Endodermal cell (in vitro differentiated cells): ENCODE measurements at regions not wholly inside any gene's neighbourhood (a gene's known extent, or its start where the extent isn't known, plus 50 kb on each side); places are given as distances from the start of the nearest gene placed in this dataset.

Experiments
- DNase-seq: peaks from one replicate; pipeline ENCODE4 v3.0.0-alpha.2; 2017
- H3K27ac ChIP-seq: 2 replicates; pipeline ENCODE4 v1.5.1; 2013; ENCODE audit warnings: mild to moderate bottlenecking, low read depth, low read length, moderate library complexity
- H3K27me3 ChIP-seq: 2 replicates; pipeline ENCODE4 v1.6.1; 2013; ENCODE audit warnings: mild to moderate bottlenecking, low read length, moderate library complexity; ENCODE audit not compliant: insufficient read depth, control insufficient read depth, poor library complexity, severe bottlenecking
- H3K36me3 ChIP-seq: 2 replicates; pipeline ENCODE4 v1.7.0; 2013; ENCODE audit warnings: mild to moderate bottlenecking, low read length, moderate library complexity; ENCODE audit not compliant: control insufficient read depth, insufficient read depth
- H3K4me1 ChIP-seq: one replicate; pipeline ENCODE4 v1.7.0; 2013; ENCODE audit warnings: low read length; ENCODE audit not compliant: control insufficient read depth, insufficient read depth
- H3K4me3 ChIP-seq: 2 replicates; pipeline ENCODE4 v1.5.1; 2013; ENCODE audit warnings: mild to moderate bottlenecking, low read length, moderate library complexity
- H3K9ac ChIP-seq: 2 replicates; pipeline ENCODE4 v1.6.1; 2013; ENCODE audit warnings: mild to moderate bottlenecking, low read length, moderate library complexity; ENCODE audit not compliant: poor library complexity, severe bottlenecking; ENCODE audit errors: extremely low read depth
- H3K9me3 ChIP-seq: 2 replicates; pipeline ENCODE4 v1.6.1; 2013; ENCODE audit warnings: mild to moderate bottlenecking, low read length, moderate library complexity; ENCODE audit not compliant: control insufficient read depth
- H3K27ac Mint-ChIP-seq: 2 replicates; pipeline ENCODE4 v1.8.0; 2020; ENCODE audit warnings: mixed read lengths
- H3K27me3 Mint-ChIP-seq: 2 replicates; pipeline ENCODE4 v1.8.0; 2021; ENCODE audit warnings: mild to moderate bottlenecking, mixed read lengths; ENCODE audit not compliant: insufficient read depth
- H3K36me3 Mint-ChIP-seq: 2 replicates; pipeline ENCODE4 v1.8.0; 2020; ENCODE audit warnings: low read depth, mixed read lengths
- H3K4me1 Mint-ChIP-seq: 2 replicates; pipeline ENCODE4 v1.8.0; 2020; ENCODE audit warnings: mixed read lengths
- H3K4me3 Mint-ChIP-seq: 2 replicates; pipeline ENCODE4 v1.8.0; 2020; ENCODE audit warnings: mild to moderate bottlenecking, moderate library complexity, mixed read lengths
- H3K9me3 Mint-ChIP-seq: 2 replicates; pipeline ENCODE4 v1.8.0; 2020; ENCODE audit warnings: mild to moderate bottlenecking, mixed read lengths
- CTCF ChIP-seq: fragments of 200-600 bp; sonication (generic); conservative IDR thresholded peaks from 2 replicates; pipeline ENCODE4 v1.5.0; 2021; ENCODE audit warnings: antibody characterized with exemption, mild to moderate bottlenecking
- WGBS, 2 experiments: methylation state at CpG; one replicate each; pipeline versions ENCODE4 v1.1.5 to v1.1.7; 2013; ENCODE audit warnings: missing lambda C conversion rate in 2 of 2, mixed read lengths in 1 of 2; ENCODE audit not compliant: insufficient coverage in 1 of 2, insufficient read length in 1 of 2; 5-methylcytosine and 5-hydroxymethylcytosine counted together

- Histone ChIP-seq H3K4me3 (no peak overlapping the region), H3K9ac (no peak overlapping the region), H3K36me3 (no peaks in the 10 kb centered on the region), H3K27me3 (no peaks in the 10 kb centered on the region), H3K27ac (no peak overlapping the region), H3K9me3 (peaks cover 4% of the 10 kb centered on the region), H3K4me1 (peaks cover 7% of the 10 kb centered on the region)
- peaks cover 21% of the 10 kb centered on the region for H3K4me1 Mint-ChIP-seq
- peaks cover 6% of the 10 kb centered on the region for H3K36me3 Mint-ChIP-seq
- peaks cover 13% of the 10 kb centered on the region for H3K9me3 Mint-ChIP-seq
- WGBS, 2 experiments: 35 to 40% methylated on average over 1 of the region's 1 CpG
- no peaks in the 10 kb centered on the region for H3K27me3 Mint-ChIP-seq
- no peak overlapping the region for H3K4me3 Mint-ChIP-seq
- TF ChIP-seq CTCF: no peak
- DNase-seq: no peak
- H3K27ac Mint-ChIP-seq: no peak overlapping the region
These were observed 386.4 kb downstream of the PIK3C3 start for GRCh38 chr18:42341423-42341822.

- no peak for DNase-seq
- no peak for TF ChIP-seq CTCF
- Mint-ChIP-seq H3K27me3 (no peaks in the 10 kb centered on the region), H3K36me3 (no peaks in the 10 kb centered on the region), H3K4me3 (no peak overlapping the region), H3K27ac (no peak overlapping the region), H3K4me1 (no peaks in the 10 kb centered on the region), H3K9me3 (no peaks in the 10 kb centered on the region)
- Histone ChIP-seq H3K27ac (no peak overlapping the region), H3K9me3 (no peaks in the 10 kb centered on the region), H3K36me3 (no peaks in the 10 kb centered on the region), H3K27me3 (no peaks in the 10 kb centered on the region), H3K4me3 (no peak overlapping the region), H3K4me1 (no peaks in the 10 kb centered on the region), H3K9ac (no peak overlapping the region)
- 71 to 75% methylated on average over 5 of the region's 5 CpGs for WGBS, 2 experiments
These were observed 393.7 kb downstream of the PIK3C3 start for GRCh38 chr18:42348722-42349121.

- Mint-ChIP-seq H3K36me3 (no peaks in the 10 kb centered on the region), H3K4me3 (no peak overlapping the region), H3K27me3 (no peaks in the 10 kb centered on the region), H3K4me1 (no peaks in the 10 kb centered on the region), H3K9me3 (no peaks in the 10 kb centered on the region), H3K27ac (no peak overlapping the region)
- WGBS, 2 experiments: 68 to 100% methylated on average over 2 of the region's 2 CpGs
- DNase-seq: no peak
- Histone ChIP-seq H3K27ac (no peak overlapping the region), H3K9ac (no peak overlapping the region), H3K4me3 (no peak overlapping the region), H3K9me3 (no peaks in the 10 kb centered on the region), H3K27me3 (no peaks in the 10 kb centered on the region), H3K36me3 (no peaks in the 10 kb centered on the region), H3K4me1 (no peaks in the 10 kb centered on the region)
- TF ChIP-seq CTCF: no peak
These were observed 396.4 kb downstream of the PIK3C3 start for GRCh38 chr18:42351455-42351854.
